ENCODE measurements at regions not wholly inside any gene's neighbourhood (a gene's known extent, or its start where the extent isn't known, plus 50 kb on each side); places are given as distances from the start of the nearest gene placed in this dataset. TPM values are rescaled to one million over a fixed set of nuclear protein-coding genes. Genes with fewer than 3 reads are reported as not detected.

Small RNAs in the stretch of these regions (small RNA-seq; reads per million reads assigned to genes)
- gene RF00012 (ENCODE audit: insufficient read depth, insufficient read length, low read depth, low replicate concordance): not detected
